ENCODE measurements at regions not wholly inside any gene's neighbourhood (a gene's known extent, or its start where the extent isn't known, plus 50 kb on each side); places are given as distances from the start of the nearest gene placed in this dataset.
"Not testable (repeated sequence)": the region's sequence is repeated elsewhere in the genome, so short reads cannot be mapped to it uniquely, and the experiment has no call there.

GRCh38 chr10:57035310-57035709 is 674.3 kb upstream of the ZWINT start:
- H3K4me3 ChIP-seq (ENCODE audit: low read depth, low read length), result no peak overlapping the region
- DNase-seq (ENCODE audit: low read depth), result no peak
- TF ChIP-seq CTCF (IDR thresholded peaks at IDR 0.05; ENCODE audit: control insufficient read depth, extremely low read depth, insufficient read depth), result no peak

- not testable (repeated sequence) for DNase-seq (ENCODE audit: low read depth); H3K4me3 ChIP-seq (ENCODE audit: low read depth, low read length)
- TF ChIP-seq CTCF (IDR thresholded peaks at IDR 0.05; ENCODE audit: control insufficient read depth, extremely low read depth, insufficient read depth), result 0 out of 2 replicates have a peak, but pooled peaks have one; percentile 18
Observed at GRCh38 chr10:57032301-57032700, 671.2 kb upstream of the ZWINT start.

- DNase-seq (ENCODE audit: low read depth), result no peak
Observed at GRCh38 chr10:57031346-57031745, 670.3 kb upstream of the ZWINT start.

GRCh38 chr10:57026307-57026706 is 665.2 kb upstream of the ZWINT start:
- no peak for TF ChIP-seq CTCF (IDR thresholded peaks at IDR 0.05; ENCODE audit: control insufficient read depth, extremely low read depth, insufficient read depth)
- DNase-seq (ENCODE audit: low read depth), result no peak
- H3K4me3 ChIP-seq (ENCODE audit: low read depth, low read length), result no peak overlapping the region

More at GRCh38 chr10:57031346-57031745, 670.3 kb upstream of the ZWINT start:
- H3K4me3 ChIP-seq (ENCODE audit: low read depth, low read length), result no peak overlapping the region
- no peak for TF ChIP-seq CTCF (IDR thresholded peaks at IDR 0.05; ENCODE audit: control insufficient read depth, extremely low read depth, insufficient read depth)

- H3K4me3 ChIP-seq (ENCODE audit: low read depth, low read length), result no peak overlapping the region
- DNase-seq (ENCODE audit: low read depth), result no peak
- no peak for TF ChIP-seq CTCF (IDR thresholded peaks at IDR 0.05; ENCODE audit: control insufficient read depth, extremely low read depth, insufficient read depth)
Observed at GRCh38 chr10:57023626-57024025, 662.6 kb upstream of the ZWINT start.

GRCh38 chr10:57018452-57018851 is 657.4 kb upstream of the ZWINT start:
- no peak overlapping the region for H3K4me3 ChIP-seq (ENCODE audit: low read depth, low read length)
- no peak for TF ChIP-seq CTCF (IDR thresholded peaks at IDR 0.05; ENCODE audit: control insufficient read depth, extremely low read depth, insufficient read depth)
- no peak for DNase-seq (ENCODE audit: low read depth)

- no peak for TF ChIP-seq CTCF (IDR thresholded peaks at IDR 0.05; ENCODE audit: control insufficient read depth, extremely low read depth, insufficient read depth)
- no peak for DNase-seq (ENCODE audit: low read depth)
- no peak overlapping the region for H3K4me3 ChIP-seq (ENCODE audit: low read depth, low read length)
Observed at GRCh38 chr10:57017356-57018037, 656.4 kb upstream of the ZWINT start.
